MCF 10A (cell line): ENCODE measurements at regions not wholly inside any gene's neighbourhood (a gene's known extent, or its start where the extent isn't known, plus 50 kb on each side); places are given as distances from the start of the nearest gene placed in this dataset.

Experiments used
- BruUV-seq: library from RNA; stranded (reverse); fragments of 400-500 nt; replicated peaks from 2 replicates; lab custom pipeline; 2021; lab: Mats Ljungman, UMichigan
- CTCF ChIA-PET: fragments of 300-600 bp; sonication (Branson Sonifier 250); formaldehyde crosslinking; extraction: SDS; loops from one replicate; lab custom pipeline; 2021; ENCODE audit warnings: antibody characterized with exemption, inconsistent platforms; lab: Yijun Ruan, JAX
- POLR2A ChIA-PET: fragments of 300-600, 350-650 bp; sonication (Branson Sonifier 250); formaldehyde crosslinking; extraction: SDS; loops from one replicate; lab custom pipeline; 2020; ENCODE audit warnings: antibody characterized with exemption, inconsistent platforms; lab: Yijun Ruan, JAX
- DNase-seq: peaks from one replicate; pipeline ENCODE4 v3.0.0-alpha.2; 2018; ENCODE audit not compliant: unreplicated experiment
- H3K27ac Mint-ChIP-seq: one replicate; pipeline ENCODE4 v1.8.0; 2022; ENCODE audit warnings: mild to moderate bottlenecking, low read depth, mixed read lengths; ENCODE audit not compliant: unreplicated experiment
- H3K27me3 Mint-ChIP-seq: one replicate; pipeline ENCODE4 v1.8.0; 2022; ENCODE audit warnings: mixed read lengths; ENCODE audit not compliant: insufficient read depth, unreplicated experiment
- H3K36me3 Mint-ChIP-seq: one replicate; pipeline ENCODE4 v1.8.0; 2022; ENCODE audit warnings: mild to moderate bottlenecking, moderate library complexity, mixed read lengths; ENCODE audit not compliant: insufficient read depth, unreplicated experiment
- H3K4me1 Mint-ChIP-seq: one replicate; pipeline ENCODE4 v1.8.0; 2022; ENCODE audit warnings: mixed read lengths; ENCODE audit not compliant: insufficient read depth, unreplicated experiment
- H3K4me3 Mint-ChIP-seq: one replicate; pipeline ENCODE4 v1.8.0; 2022; ENCODE audit warnings: mild to moderate bottlenecking, moderate library complexity, mixed read lengths; ENCODE audit not compliant: unreplicated experiment
- H3K9me3 Mint-ChIP-seq: one replicate; pipeline ENCODE4 v1.8.0; 2022; ENCODE audit warnings: mixed read lengths; ENCODE audit not compliant: unreplicated experiment
- intact Hi-C: fragments of 100-400 bp; cut with micrococcal nuclease; formaldehyde crosslinking; loops from 2 replicates; pipeline ENCODE4 v1.14.1; 2022
- TF ChIP-seq, protein P1 (sequence below): fragments of 200-600 bp; IDR thresholded peaks from one replicate; pipeline ENCODE4 v1.8.0; 2022; ENCODE audit warnings: antibody characterized with exemption, mild to moderate bottlenecking; ENCODE audit not compliant: unreplicated experiment

DNA sequence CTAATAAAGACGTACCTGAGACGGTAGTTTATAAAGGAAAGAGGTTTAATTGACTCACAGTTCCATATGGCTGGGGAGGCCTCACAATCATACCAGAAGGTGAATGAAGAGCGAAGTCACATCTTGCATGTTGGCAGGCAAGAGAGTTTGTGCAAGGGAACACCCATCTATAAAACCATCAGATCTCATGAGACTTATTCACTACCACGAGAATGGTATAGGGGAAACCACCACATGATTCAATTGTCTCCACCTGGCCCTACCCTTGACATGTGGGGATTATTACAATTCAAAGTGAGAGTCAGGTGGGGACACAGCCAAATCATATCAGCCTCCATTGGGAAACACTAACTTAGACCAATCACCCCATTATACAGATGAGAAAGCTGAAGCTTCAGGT is 81.4 kb downstream of the SKA1 start:
- no peaks in the 10 kb centered on the region for H3K27me3 Mint-ChIP-seq
- no peak overlapping the region for H3K27ac Mint-ChIP-seq
- peaks cover 4% of the 10 kb centered on the region for H3K36me3 Mint-ChIP-seq
- TF ChIP-seq, protein P1, sequence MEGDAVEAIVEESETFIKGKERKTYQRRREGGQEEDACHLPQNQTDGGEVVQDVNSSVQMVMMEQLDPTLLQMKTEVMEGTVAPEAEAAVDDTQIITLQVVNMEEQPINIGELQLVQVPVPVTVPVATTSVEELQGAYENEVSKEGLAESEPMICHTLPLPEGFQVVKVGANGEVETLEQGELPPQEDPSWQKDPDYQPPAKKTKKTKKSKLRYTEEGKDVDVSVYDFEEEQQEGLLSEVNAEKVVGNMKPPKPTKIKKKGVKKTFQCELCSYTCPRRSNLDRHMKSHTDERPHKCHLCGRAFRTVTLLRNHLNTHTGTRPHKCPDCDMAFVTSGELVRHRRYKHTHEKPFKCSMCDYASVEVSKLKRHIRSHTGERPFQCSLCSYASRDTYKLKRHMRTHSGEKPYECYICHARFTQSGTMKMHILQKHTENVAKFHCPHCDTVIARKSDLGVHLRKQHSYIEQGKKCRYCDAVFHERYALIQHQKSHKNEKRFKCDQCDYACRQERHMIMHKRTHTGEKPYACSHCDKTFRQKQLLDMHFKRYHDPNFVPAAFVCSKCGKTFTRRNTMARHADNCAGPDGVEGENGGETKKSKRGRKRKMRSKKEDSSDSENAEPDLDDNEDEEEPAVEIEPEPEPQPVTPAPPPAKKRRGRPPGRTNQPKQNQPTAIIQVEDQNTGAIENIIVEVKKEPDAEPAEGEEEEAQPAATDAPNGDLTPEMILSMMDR, result no peak
- DNase-seq, result no peak
- ChIA-PET CTCF (interaction anchor here (1.3 kb wide), 1 partner anchor 14 kb away, joined by 3 read pairs; no protein-coding TSS in a partner anchor), POLR2A (no interaction called here)
- intact Hi-C loops, result no loop called here
- H3K9me3 Mint-ChIP-seq, result no peaks in the 10 kb centered on the region
- no TSS peak for BruUV-seq
- no peak overlapping the region for H3K4me3 Mint-ChIP-seq
- H3K4me1 Mint-ChIP-seq, result peaks cover 23% of the 10 kb centered on the region

DNA sequence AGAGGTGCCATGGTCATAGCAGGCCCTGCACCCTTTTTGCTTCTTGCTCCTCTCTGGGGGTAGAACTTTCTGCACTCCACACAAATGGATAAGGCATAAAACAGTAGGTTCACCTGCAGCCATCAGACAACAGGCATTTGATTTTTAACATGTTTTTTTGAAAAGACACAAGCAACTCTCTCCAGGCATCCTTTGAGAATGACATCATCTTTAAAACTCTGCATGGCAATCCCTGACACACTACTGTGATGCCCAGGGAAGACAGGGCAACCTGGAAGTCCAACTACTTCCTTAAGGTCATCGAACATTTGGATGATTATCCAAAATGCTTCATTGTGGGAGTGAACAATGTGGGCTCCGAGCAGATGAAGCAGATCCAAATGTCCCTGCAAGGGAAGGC is 82.8 kb downstream of the SKA1 start:
- H3K27me3 Mint-ChIP-seq, result no peaks in the 10 kb centered on the region
- ChIA-PET CTCF (interaction anchor here (0.6 kb wide), 1 partner anchor 350 kb away, joined by 3 read pairs; no protein-coding TSS in a partner anchor), POLR2A (no interaction called here)
- H3K36me3 Mint-ChIP-seq, result peaks cover 4% of the 10 kb centered on the region
- no TSS peak for BruUV-seq
- DNase-seq, result no peak
- no peak overlapping the region for H3K4me3 Mint-ChIP-seq
- TF ChIP-seq, protein P1, result no peak
- intact Hi-C loops, result no loop called here
- peaks cover 21% of the 10 kb centered on the region for H3K4me1 Mint-ChIP-seq
- no peaks in the 10 kb centered on the region for H3K9me3 Mint-ChIP-seq
- no peak overlapping the region for H3K27ac Mint-ChIP-seq

DNA sequence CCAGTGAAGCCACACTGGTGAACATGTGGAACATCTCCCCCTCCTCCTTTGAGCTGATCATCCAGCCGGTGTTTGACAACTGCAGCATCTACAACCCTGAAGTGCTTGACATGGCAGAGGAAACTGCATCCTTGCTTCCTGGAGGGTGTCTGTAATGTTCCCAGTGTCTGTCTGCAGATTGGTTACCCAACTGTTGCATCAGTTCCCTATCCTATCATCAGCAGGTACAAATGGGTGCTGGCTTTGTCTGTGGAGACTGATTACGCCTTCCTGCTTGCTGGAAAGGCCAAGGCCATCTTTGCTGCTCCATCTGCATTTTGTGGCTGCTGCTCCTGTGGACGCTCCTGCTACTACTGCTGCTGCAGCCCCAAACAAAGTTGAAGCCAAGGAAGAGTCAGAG is 83.5 kb downstream of the SKA1 start:
- intact Hi-C loops, result no loop called here
- POLR2A ChIA-PET, result no interaction called here
- TF ChIP-seq, protein P1, result no peak
- no peak overlapping the region for H3K4me3 Mint-ChIP-seq
- H3K27ac Mint-ChIP-seq, result no peak overlapping the region
- CTCF ChIA-PET, result no interaction called here
- no peak for DNase-seq
- no peaks in the 10 kb centered on the region for H3K9me3 Mint-ChIP-seq
- no TSS peak for BruUV-seq
- peaks cover 4% of the 10 kb centered on the region for H3K36me3 Mint-ChIP-seq
- H3K4me1 Mint-ChIP-seq, result peaks cover 13% of the 10 kb centered on the region
- H3K27me3 Mint-ChIP-seq, result no peaks in the 10 kb centered on the region

DNA sequence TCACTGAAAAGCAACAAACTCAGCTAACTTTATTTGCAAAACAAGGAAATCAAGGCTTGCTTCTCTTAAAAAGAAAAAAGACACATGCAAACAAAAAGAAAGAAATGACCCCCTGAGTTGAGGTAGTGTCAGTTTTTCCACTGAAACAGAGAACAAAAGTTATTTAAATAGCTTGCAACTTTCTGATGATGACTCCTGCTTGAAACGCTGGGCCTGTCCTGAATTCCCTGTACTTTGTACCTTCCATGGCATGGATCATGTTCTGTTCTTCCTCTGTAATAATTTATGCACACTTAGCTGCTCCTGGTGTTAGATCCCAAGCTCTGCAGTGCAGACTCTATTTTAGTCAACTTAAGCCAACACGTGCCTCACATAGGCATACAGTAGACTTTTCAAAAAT is 84.0 kb downstream of the SKA1 start:
- H3K9me3 Mint-ChIP-seq, result no peaks in the 10 kb centered on the region
- no peaks in the 10 kb centered on the region for H3K27me3 Mint-ChIP-seq
- ChIA-PET CTCF (no interaction called here), POLR2A (no interaction called here)
- peaks cover 9% of the 10 kb centered on the region for H3K4me1 Mint-ChIP-seq
- DNase-seq, result no peak
- intact Hi-C loops, result no loop called here
- BruUV-seq, result no TSS peak
- peaks cover 3% of the 10 kb centered on the region for H3K36me3 Mint-ChIP-seq
- no peak overlapping the region for H3K27ac Mint-ChIP-seq
- no peak overlapping the region for H3K4me3 Mint-ChIP-seq
- TF ChIP-seq, protein P1, result no peak
